Smooth muscle cell (in vitro differentiated cells): ENCODE measurements at regions not wholly inside any gene's neighbourhood (a gene's known extent, or its start where the extent isn't known, plus 50 kb on each side); places are given as distances from the start of the nearest gene placed in this dataset.
A peak's percentile ranks its signal among the peaks of the same experiment; 100 is the strongest.

Experiments used
- DNase-seq: peaks from one replicate; lab custom pipeline; 2025; ENCODE audit not compliant: unreplicated experiment; lab: John Stamatoyannopoulos, UW
- H2AFZ ChIP-seq: fragments of 200-600 bp; sonication (generic); 2 replicates; pipeline ENCODE4 v1.6.0; 2016; ENCODE audit warnings: antibody characterized with exemption, low read depth, mild to moderate bottlenecking
- H3F3A ChIP-seq: fragments of 200-600 bp; sonication (generic); 2 replicates; pipeline ENCODE4 v1.6.0; 2017; ENCODE audit warnings: antibody characterized with exemption, low read depth
- H3K27ac ChIP-seq: fragments of 200-600 bp; sonication (generic); 2 replicates; pipeline ENCODE4 v1.5.1; 2016; ENCODE audit warnings: low read depth, mild to moderate bottlenecking
- H3K27me3 ChIP-seq: fragments of 200-600 bp; sonication (generic); 2 replicates; pipeline ENCODE4 v1.6.1; 2016; ENCODE audit warnings: low read depth, mild to moderate bottlenecking
- H3K36me3 ChIP-seq: fragments of 200-600 bp; sonication (generic); 2 replicates; pipeline ENCODE4 v1.5.1; 2016; ENCODE audit warnings: low read depth
- H3K4me1 ChIP-seq: fragments of 200-600 bp; sonication (generic); 2 replicates; pipeline ENCODE4 v1.5.1; 2016; ENCODE audit warnings: low read depth
- H3K4me2 ChIP-seq: fragments of 200-600 bp; sonication (generic); 2 replicates; pipeline ENCODE4 v1.6.0; 2016; ENCODE audit warnings: mild to moderate bottlenecking
- H3K4me3 ChIP-seq: fragments of 200-600 bp; sonication (generic); 2 replicates; pipeline ENCODE4 v1.5.1; 2016; ENCODE audit warnings: mild to moderate bottlenecking
- H3K79me2 ChIP-seq: fragments of 200-600 bp; sonication (generic); 2 replicates; pipeline ENCODE4 v1.6.0; 2016; ENCODE audit warnings: low read depth, mild to moderate bottlenecking
- H3K9ac ChIP-seq: fragments of 200-600 bp; sonication (generic); 2 replicates; pipeline ENCODE4 v1.6.0; 2016; ENCODE audit warnings: low read depth
- H3K9me3 ChIP-seq: fragments of 200-600 bp; sonication (generic); replicated peaks from 2 replicates; pipeline ENCODE4 v1.5.1; 2016; ENCODE audit warnings: low read depth
- H4K20me1 ChIP-seq: fragments of 200-600 bp; sonication (generic); 2 replicates; pipeline ENCODE4 v1.6.0; 2016; ENCODE audit warnings: low read depth
- WGBS: methylation state at CpG from one replicate; pipeline ENCODE4 v1.1.7; 2016; ENCODE audit warnings: low lambda C conversion rate; 5-methylcytosine and 5-hydroxymethylcytosine counted together
- TF ChIP-seq, protein P1 (sequence below): fragments of 200-600 bp; sonication (generic); IDR thresholded peaks from 2 replicates; pipeline ENCODE4 v1.5.1; 2017; ENCODE audit warnings: borderline replicate concordance, mild to moderate bottlenecking, antibody characterized with exemption; ENCODE audit not compliant: insufficient read depth, poor library complexity, severe bottlenecking

DNA sequence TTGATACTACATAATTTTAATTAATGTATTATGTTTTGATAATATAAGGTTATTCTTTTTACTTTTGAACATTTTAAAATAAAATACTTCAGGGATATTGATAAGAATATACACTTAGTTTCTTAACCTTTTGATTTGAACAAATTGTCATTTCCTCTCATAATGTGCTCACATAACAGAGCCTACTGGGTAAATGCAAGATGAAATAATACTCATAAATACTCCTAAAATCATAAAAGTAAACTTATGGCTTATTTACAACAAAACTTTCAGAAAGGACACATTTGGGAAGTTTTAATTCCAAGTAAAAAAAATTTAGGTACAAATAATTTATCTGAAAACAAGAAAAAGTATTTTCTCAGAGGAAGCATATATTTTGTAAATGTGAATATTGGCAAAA is 101.6 kb upstream of the ABCB5 start:
- no peaks in the 10 kb centered on the region for H3F3A ChIP-seq
- no peak overlapping the region for H3K4me3 ChIP-seq
- H3K36me3 ChIP-seq: no peaks in the 10 kb centered on the region
- no peak for DNase-seq
- H3K27me3 ChIP-seq: peaks cover 17% of the 10 kb centered on the region
- no peaks in the 10 kb centered on the region for H3K79me2 ChIP-seq
- no peak overlapping the region for H3K9ac ChIP-seq
- no peak overlapping the region for H2AFZ ChIP-seq
- H4K20me1 ChIP-seq: no peaks in the 10 kb centered on the region
- TF ChIP-seq, protein P1, sequence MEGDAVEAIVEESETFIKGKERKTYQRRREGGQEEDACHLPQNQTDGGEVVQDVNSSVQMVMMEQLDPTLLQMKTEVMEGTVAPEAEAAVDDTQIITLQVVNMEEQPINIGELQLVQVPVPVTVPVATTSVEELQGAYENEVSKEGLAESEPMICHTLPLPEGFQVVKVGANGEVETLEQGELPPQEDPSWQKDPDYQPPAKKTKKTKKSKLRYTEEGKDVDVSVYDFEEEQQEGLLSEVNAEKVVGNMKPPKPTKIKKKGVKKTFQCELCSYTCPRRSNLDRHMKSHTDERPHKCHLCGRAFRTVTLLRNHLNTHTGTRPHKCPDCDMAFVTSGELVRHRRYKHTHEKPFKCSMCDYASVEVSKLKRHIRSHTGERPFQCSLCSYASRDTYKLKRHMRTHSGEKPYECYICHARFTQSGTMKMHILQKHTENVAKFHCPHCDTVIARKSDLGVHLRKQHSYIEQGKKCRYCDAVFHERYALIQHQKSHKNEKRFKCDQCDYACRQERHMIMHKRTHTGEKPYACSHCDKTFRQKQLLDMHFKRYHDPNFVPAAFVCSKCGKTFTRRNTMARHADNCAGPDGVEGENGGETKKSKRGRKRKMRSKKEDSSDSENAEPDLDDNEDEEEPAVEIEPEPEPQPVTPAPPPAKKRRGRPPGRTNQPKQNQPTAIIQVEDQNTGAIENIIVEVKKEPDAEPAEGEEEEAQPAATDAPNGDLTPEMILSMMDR: no peak
- no peaks in the 10 kb centered on the region for H3K4me1 ChIP-seq
- no peaks in the 10 kb centered on the region for H3K9me3 ChIP-seq
- H3K4me2 ChIP-seq: peak overlapping the region; percentile 36
- no peak overlapping the region for H3K27ac ChIP-seq

DNA sequence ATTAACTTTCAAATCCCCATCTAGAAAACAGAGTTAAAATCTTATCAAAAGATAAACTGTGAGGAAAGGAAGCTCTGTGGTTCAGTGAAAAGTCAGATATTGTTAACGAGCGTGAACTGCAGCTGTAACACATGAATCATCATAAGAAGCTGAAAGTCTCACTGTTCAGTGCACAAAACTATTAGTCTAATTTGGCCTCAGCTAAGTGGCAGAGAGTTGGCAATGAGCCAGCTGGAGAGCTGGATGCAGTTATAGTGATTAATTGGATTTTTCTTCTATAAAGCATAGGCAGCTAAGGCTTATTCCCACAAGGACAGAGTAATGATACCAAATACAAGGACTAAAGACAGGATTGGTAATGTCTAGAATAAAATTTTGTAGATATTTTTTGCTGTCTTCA is 101.1 kb upstream of the ABCB5 start:
- 4% methylated on average over 2 of the region's 2 CpGs for WGBS
- no peak overlapping the region for H2AFZ ChIP-seq
- H3K4me2 ChIP-seq: peak overlapping the region; percentile 36
- H4K20me1 ChIP-seq: no peaks in the 10 kb centered on the region
- DNase-seq: no peak
- H3K79me2 ChIP-seq: no peaks in the 10 kb centered on the region
- no peaks in the 10 kb centered on the region for H3K4me1 ChIP-seq
- no peak overlapping the region for H3K27ac ChIP-seq
- H3F3A ChIP-seq: no peaks in the 10 kb centered on the region
- H3K36me3 ChIP-seq: no peaks in the 10 kb centered on the region
- H3K9ac ChIP-seq: no peak overlapping the region
- H3K27me3 ChIP-seq: peaks cover 16% of the 10 kb centered on the region
- TF ChIP-seq, protein P1: no peak
- H3K9me3 ChIP-seq: no peaks in the 10 kb centered on the region
- H3K4me3 ChIP-seq: no peak overlapping the region

DNA sequence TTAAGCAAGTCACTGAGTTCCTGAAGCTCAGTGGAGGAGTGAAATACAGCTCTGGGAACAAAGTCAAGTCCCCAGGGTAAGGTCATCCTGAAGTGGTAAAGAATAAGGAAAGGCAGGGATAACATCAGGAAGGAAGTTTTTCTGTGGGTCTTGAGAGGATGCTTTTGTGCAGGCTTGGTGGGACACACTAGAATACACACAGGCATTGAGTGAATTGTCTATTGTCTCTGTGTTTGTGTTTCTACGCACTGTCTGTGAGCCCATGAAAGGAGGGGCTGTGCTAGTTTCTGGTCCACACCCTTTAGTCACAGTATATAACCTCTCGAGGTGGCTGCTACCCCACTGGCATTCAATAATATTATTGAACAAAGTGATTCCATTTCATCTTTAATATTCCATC is 95.8 kb upstream of the ABCB5 start:
- H2AFZ ChIP-seq: no peak overlapping the region
- no peak overlapping the region for H3K4me2 ChIP-seq
- TF ChIP-seq, protein P1: no peak
- no peak overlapping the region for H3K27ac ChIP-seq
- no peaks in the 10 kb centered on the region for H3F3A ChIP-seq
- no peak for DNase-seq
- H3K79me2 ChIP-seq: no peaks in the 10 kb centered on the region
- no peaks in the 10 kb centered on the region for H3K4me1 ChIP-seq
- WGBS: 81% methylated on average over 2 of the region's 2 CpGs
- H4K20me1 ChIP-seq: no peaks in the 10 kb centered on the region
- H3K36me3 ChIP-seq: no peaks in the 10 kb centered on the region
- H3K9me3 ChIP-seq: no peaks in the 10 kb centered on the region
- no peaks in the 10 kb centered on the region for H3K27me3 ChIP-seq
- no peak overlapping the region for H3K9ac ChIP-seq
- no peak overlapping the region for H3K4me3 ChIP-seq

DNA sequence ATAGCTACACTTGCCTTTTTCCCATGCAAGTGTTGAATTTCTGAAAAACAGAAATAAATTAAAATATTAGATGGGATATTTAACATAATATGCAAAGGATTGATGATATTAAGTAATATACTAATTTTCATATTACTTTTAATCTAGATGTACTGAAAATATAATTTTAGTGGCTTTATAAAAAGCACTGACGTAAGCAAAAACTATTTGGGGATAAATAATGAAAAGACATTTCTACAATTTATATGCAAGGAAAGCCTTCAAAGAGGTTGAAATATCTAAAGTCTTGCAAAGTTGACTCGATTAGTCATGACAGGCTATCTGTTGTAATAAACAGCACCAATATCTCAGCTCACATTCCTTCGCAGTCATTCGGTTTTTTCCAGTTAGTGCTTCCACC is 94.9 kb upstream of the ABCB5 start:
- no peak overlapping the region for H3K4me2 ChIP-seq
- no peaks in the 10 kb centered on the region for H3F3A ChIP-seq
- no peaks in the 10 kb centered on the region for H3K79me2 ChIP-seq
- H4K20me1 ChIP-seq: no peaks in the 10 kb centered on the region
- DNase-seq: no peak
- no peak overlapping the region for H3K4me3 ChIP-seq
- H2AFZ ChIP-seq: no peak overlapping the region
- no peaks in the 10 kb centered on the region for H3K9me3 ChIP-seq
- H3K4me1 ChIP-seq: peaks cover 3% of the 10 kb centered on the region
- no peaks in the 10 kb centered on the region for H3K27me3 ChIP-seq
- no peak overlapping the region for H3K9ac ChIP-seq
- WGBS: 59% methylated on average over 4 of the region's 4 CpGs
- H3K36me3 ChIP-seq: no peaks in the 10 kb centered on the region
- H3K27ac ChIP-seq: no peak overlapping the region
- TF ChIP-seq, protein P1: no peak
